OCI-M1 (cell line): ENCODE measurements at regions not wholly inside any gene's neighbourhood (a gene's known extent, or its start where the extent isn't known, plus 50 kb on each side); places are given as distances from the start of the nearest gene placed in this dataset.
A peak's percentile ranks its signal among the peaks of the same experiment; 100 is the strongest.
"Not testable (repeated sequence)": the region's sequence is repeated elsewhere in the genome, so short reads cannot be mapped to it uniquely, and the experiment has no call there.

Experiments used
- DNase-seq: peaks from one replicate; lab custom pipeline; 2025; lab: John Stamatoyannopoulos, UW

GRCh38 chr13:60924856-60925255, 490.8 kb downstream of the PCDH20 start:
- DNase-seq = no peak

- DNase-seq = peak; percentile 31
Observed at GRCh38 chr13:60922576-60923231, 492.9 kb downstream of the PCDH20 start.

GRCh38 chr13:60893801-60894200, 496.8 kb downstream of the TDRD3 start:
- peak; percentile 56 for DNase-seq

GRCh38 chr13:60887711-60888110, 490.7 kb downstream of the TDRD3 start:
- DNase-seq = no peak

- no peak for DNase-seq
Observed at GRCh38 chr13:60881507-60881906, 484.5 kb downstream of the TDRD3 start.

GRCh38 chr13:60873116-60873515, 476.1 kb downstream of the TDRD3 start:
- DNase-seq = no peak

- DNase-seq = no peak
Observed at GRCh38 chr13:60869941-60870613, 473.1 kb downstream of the TDRD3 start.

GRCh38 chr13:60869225-60869624, 472.2 kb downstream of the TDRD3 start:
- no peak for DNase-seq

GRCh38 chr13:60862036-60862435, 465.0 kb downstream of the TDRD3 start:
- no peak for DNase-seq

GRCh38 chr13:60857698-60858097, 460.7 kb downstream of the TDRD3 start:
- no peak for DNase-seq

GRCh38 chr13:60852886-60853285, 455.9 kb downstream of the TDRD3 start:
- DNase-seq = no peak

GRCh38 chr13:60851378-60851777, 454.4 kb downstream of the TDRD3 start:
- DNase-seq = no peak

- no peak for DNase-seq
Observed at GRCh38 chr13:60850526-60850925, 453.5 kb downstream of the TDRD3 start.

GRCh38 chr13:60838581-60838980, 441.6 kb downstream of the TDRD3 start:
- DNase-seq = peak; percentile 79

- peak; percentile 26 for DNase-seq
Observed at GRCh38 chr13:60837806-60838205, 440.8 kb downstream of the TDRD3 start.

- no peak for DNase-seq
Observed at GRCh38 chr13:60836821-60837220, 439.8 kb downstream of the TDRD3 start.

GRCh38 chr13:60811581-60811980, 414.6 kb downstream of the TDRD3 start:
- DNase-seq = no peak

GRCh38 chr13:60805640-60806039, 408.6 kb downstream of the TDRD3 start:
- not testable (repeated sequence) for DNase-seq

GRCh38 chr13:60798503-60798902, 401.5 kb downstream of the TDRD3 start:
- DNase-seq = no peak

GRCh38 chr13:60797112-60797511, 400.1 kb downstream of the TDRD3 start:
- DNase-seq = no peak

GRCh38 chr13:60794751-60795150, 397.7 kb downstream of the TDRD3 start:
- no peak for DNase-seq

GRCh38 chr13:60790620-60791019, 393.6 kb downstream of the TDRD3 start:
- no peak for DNase-seq

- DNase-seq = no peak
Observed at GRCh38 chr13:60788156-60788829, 391.3 kb downstream of the TDRD3 start.
